ENCODE measurements at regions not wholly inside any gene's neighbourhood (a gene's known extent, or its start where the extent isn't known, plus 50 kb on each side); places are given as distances from the start of the nearest gene placed in this dataset.

DNA sequence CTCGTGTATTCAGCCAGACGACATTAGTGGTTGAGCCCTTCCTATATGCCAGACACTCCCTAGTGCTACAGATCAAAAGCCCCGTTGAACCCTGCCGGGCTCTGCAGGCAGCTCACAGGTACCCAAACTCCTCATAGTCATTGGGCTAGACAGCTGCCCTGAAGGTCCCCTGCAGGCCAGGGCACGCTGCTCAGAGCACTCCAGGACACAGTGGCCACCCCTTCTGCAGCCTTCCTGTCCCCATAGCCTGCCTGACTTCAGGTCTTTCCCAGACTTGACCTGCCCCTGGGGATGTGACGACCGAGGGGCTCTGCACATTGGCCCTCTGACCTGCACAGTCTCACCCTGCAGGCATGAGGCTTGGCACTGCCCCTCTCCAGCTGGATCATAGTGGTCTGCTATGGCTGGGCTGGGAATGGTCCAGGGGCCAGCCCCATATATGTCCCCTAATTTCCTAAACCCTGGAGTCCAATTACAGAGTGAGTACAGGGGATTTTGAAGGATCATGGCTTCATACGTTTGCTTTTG lies 64.2 kb upstream of the UBAC2 start:
- Histone ChIP-seq H3K27me3 (ENCODE audit: insufficient read depth, low read length) (no peaks in the 10 kb centered on the region), H3K27ac (ENCODE audit: low read depth, low read length) (no peak overlapping the region), H3K9me3 (ENCODE audit: control insufficient read depth in 1 of 2, insufficient read depth in 1 of 2, low read depth in 1 of 2, low read length in 2 of 2) (no peaks in the 10 kb centered on the region), H3K9me2 (ENCODE audit: insufficient read depth) (no peaks in the 10 kb centered on the region), H3K9ac (ENCODE audit: low read length) (no peak overlapping the region), H3K4me3 (replicated peaks in 1 of 2; ENCODE audit: low read depth in 1 of 2, low read length in 2 of 2) (no peak overlapping the region), H3K79me2 (ENCODE audit: insufficient read depth, low read length) (no peaks in the 10 kb centered on the region), H3K36me3 (ENCODE audit: control insufficient read depth in 1 of 2, insufficient read depth in 2 of 2, low read length in 2 of 2) (no peaks in the 10 kb centered on the region), H4K20me1 (ENCODE audit: insufficient read depth) (no peaks in the 10 kb centered on the region), H3K4me1 (ENCODE audit: control insufficient read depth in 1 of 2, insufficient read depth in 2 of 2, low read length in 2 of 2) (no peaks in the 10 kb centered on the region), H2AFZ (ENCODE audit: low read depth, low read length, poor library complexity, severe bottlenecking) (no peak overlapping the region), H3K4me2 (ENCODE audit: low read length) (no peak overlapping the region)
- TF ChIP-seq EGR1 (IDR thresholded peaks at IDR 0.05; ENCODE audit: low read depth) (no peak), POLR2AphosphoS5 (IDR thresholded peaks at IDR 0.05; ENCODE audit: low read depth, low read length) (no peak), SP1 (IDR thresholded peaks at IDR 0.05; ENCODE audit: low read depth) (no peak), ZFX (IDR thresholded peaks at IDR 0.05) (no peak), RAD21 (IDR thresholded peaks at IDR 0.05; ENCODE audit: low read depth) (no peak), ZNF274 (IDR thresholded peaks at IDR 0.05; ENCODE audit: low read depth, low read length) (no peak), FOSL1 (IDR thresholded peaks at IDR 0.05; ENCODE audit: low read depth) (no peak), SIN3A (IDR thresholded peaks at IDR 0.05; ENCODE audit: low read depth) (no peak), EZH2 (IDR thresholded peaks at IDR 0.05) (no peak), CEBPB (IDR thresholded peaks at IDR 0.05; ENCODE audit: low read depth) (no peak), SRF (IDR thresholded peaks at IDR 0.05; ENCODE audit: low read depth) (no peak), JUND (IDR thresholded peaks at IDR 0.05) (no peak), EZH2phosphoT487 (IDR thresholded peaks at IDR 0.05; ENCODE audit: borderline replicate concordance) (no peak), YY1 (IDR thresholded peaks at IDR 0.05; ENCODE audit: extremely low read depth, insufficient replicate concordance, low read depth, low read length) (no peak)
- TF ChIP-seq, protein P1, sequence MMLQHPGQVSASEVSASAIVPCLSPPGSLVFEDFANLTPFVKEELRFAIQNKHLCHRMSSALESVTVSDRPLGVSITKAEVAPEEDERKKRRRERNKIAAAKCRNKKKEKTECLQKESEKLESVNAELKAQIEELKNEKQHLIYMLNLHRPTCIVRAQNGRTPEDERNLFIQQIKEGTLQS (IDR thresholded peaks at IDR 0.05): no peak
- TF ChIP-seq, protein P2, sequence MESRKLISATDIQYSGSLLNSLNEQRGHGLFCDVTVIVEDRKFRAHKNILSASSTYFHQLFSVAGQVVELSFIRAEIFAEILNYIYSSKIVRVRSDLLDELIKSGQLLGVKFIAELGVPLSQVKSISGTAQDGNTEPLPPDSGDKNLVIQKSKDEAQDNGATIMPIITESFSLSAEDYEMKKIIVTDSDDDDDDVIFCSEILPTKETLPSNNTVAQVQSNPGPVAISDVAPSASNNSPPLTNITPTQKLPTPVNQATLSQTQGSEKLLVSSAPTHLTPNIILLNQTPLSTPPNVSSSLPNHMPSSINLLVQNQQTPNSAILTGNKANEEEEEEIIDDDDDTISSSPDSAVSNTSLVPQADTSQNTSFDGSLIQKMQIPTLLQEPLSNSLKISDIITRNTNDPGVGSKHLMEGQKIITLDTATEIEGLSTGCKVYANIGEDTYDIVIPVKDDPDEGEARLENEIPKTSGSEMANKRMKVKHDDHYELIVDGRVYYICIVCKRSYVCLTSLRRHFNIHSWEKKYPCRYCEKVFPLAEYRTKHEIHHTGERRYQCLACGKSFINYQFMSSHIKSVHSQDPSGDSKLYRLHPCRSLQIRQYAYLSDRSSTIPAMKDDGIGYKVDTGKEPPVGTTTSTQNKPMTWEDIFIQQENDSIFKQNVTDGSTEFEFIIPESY (IDR thresholded peaks at IDR 0.05; ENCODE audit: extremely low read depth, insufficient replicate concordance, low read length): no peak
- TF ChIP-seq, protein P3, sequence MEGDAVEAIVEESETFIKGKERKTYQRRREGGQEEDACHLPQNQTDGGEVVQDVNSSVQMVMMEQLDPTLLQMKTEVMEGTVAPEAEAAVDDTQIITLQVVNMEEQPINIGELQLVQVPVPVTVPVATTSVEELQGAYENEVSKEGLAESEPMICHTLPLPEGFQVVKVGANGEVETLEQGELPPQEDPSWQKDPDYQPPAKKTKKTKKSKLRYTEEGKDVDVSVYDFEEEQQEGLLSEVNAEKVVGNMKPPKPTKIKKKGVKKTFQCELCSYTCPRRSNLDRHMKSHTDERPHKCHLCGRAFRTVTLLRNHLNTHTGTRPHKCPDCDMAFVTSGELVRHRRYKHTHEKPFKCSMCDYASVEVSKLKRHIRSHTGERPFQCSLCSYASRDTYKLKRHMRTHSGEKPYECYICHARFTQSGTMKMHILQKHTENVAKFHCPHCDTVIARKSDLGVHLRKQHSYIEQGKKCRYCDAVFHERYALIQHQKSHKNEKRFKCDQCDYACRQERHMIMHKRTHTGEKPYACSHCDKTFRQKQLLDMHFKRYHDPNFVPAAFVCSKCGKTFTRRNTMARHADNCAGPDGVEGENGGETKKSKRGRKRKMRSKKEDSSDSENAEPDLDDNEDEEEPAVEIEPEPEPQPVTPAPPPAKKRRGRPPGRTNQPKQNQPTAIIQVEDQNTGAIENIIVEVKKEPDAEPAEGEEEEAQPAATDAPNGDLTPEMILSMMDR (IDR thresholded peaks at IDR 0.05 in 2 of 3, conservative IDR thresholded peaks at IDR 0.05 in 1 of 3; ENCODE audit: borderline replicate concordance in 1 of 3, insufficient read depth in 1 of 3, low read depth in 2 of 3, low read length in 2 of 3): no peak
- TF ChIP-seq, protein P4, sequence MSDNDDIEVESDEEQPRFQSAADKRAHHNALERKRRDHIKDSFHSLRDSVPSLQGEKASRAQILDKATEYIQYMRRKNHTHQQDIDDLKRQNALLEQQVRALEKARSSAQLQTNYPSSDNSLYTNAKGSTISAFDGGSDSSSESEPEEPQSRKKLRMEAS (IDR thresholded peaks at IDR 0.05): no peak
- DNase-seq (ENCODE audit: low read depth, low spot score) (no peak), ATAC-seq (no peak)
- ChIA-PET RAD21 (ENCODE audit: low non-redundant PET in 1 of 2, low total read pairs in 2 of 2, uncharacterized antibody in 2 of 2, unreplicated experiment in 2 of 2) (no interaction called here), POLR2A (no interaction called here), CTCF (no interaction called here)
- BruUV-seq (replicated peaks): no TSS peak
- intact Hi-C loops (cut with micrococcal nuclease): no loop called here

Data from HCT116 (cell line).